ENCODE measurements at regions not wholly inside any gene's neighbourhood (a gene's known extent, or its start where the extent isn't known, plus 50 kb on each side); places are given as distances from the start of the nearest gene placed in this dataset.

DNA sequence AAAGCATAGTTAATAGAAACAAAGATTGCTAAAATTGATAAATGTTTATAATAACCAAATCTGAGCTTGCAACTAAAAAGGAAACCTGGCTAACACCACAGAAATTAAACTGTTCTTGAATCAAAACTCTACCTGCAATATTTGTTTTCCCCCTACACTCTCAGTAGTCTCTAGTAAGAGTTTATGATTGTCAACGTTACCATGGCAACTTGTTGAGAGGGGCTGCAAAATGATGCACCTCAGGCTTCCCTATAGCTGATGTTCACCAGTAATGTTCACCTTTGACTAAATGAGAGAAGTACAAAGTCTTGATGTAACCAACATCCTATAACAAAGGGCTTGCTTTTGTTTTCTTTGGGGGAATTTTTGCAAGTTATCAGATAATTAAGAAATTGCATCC, 101.1 kb upstream of the FHIT start:
- H3K4me2 ChIP-seq, result no peak overlapping the region
- peaks cover 0 to 1% of the 10 kb centered on the region in 2 experiments; a peak in 2 of 4 replicates for H3K4me1 ChIP-seq (ENCODE audit: control insufficient read depth in 1 of 2, insufficient read depth in 2 of 2, low read depth in 1 of 2, low read length in 1 of 2)
- WGBS (ENCODE audit: low lambda C conversion rate), result 22% methylated on average over 1 of the region's 1 CpG
- H3K9me3 ChIP-seq, result no peaks in the 10 kb centered on the region
- no peak for DNase-seq
- H3K9ac ChIP-seq, result no peak overlapping the region
- no peaks in the 10 kb centered on the region for H3K27me3 ChIP-seq (ENCODE audit: insufficient read depth)
- CTCF ChIA-PET, result no interaction called here
- TF ChIP-seq CTCF (IDR thresholded peaks at IDR 0.05), result no peak
- no peak for TF ChIP-seq NFIC (IDR thresholded peaks at IDR 0.05; ENCODE audit: borderline replicate concordance)
- no peak for TF ChIP-seq MEF2A (IDR thresholded peaks at IDR 0.05; ENCODE audit: borderline replicate concordance, low read depth)
- TF ChIP-seq CHD2 (IDR thresholded peaks at IDR 0.05; ENCODE audit: low read length, partially characterized antibody), result no peak
- TF ChIP-seq JUND (IDR thresholded peaks at IDR 0.05), result no peak
- TF ChIP-seq MAX (IDR thresholded peaks at IDR 0.05; ENCODE audit: low read depth), result no peak
- TF ChIP-seq, protein P1, sequence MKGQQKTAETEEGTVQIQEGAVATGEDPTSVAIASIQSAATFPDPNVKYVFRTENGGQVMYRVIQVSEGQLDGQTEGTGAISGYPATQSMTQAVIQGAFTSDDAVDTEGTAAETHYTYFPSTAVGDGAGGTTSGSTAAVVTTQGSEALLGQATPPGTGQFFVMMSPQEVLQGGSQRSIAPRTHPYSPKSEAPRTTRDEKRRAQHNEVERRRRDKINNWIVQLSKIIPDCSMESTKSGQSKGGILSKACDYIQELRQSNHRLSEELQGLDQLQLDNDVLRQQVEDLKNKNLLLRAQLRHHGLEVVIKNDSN (IDR thresholded peaks at IDR 0.05; ENCODE audit: borderline replicate concordance, low read depth), result no peak
- no peak for TF ChIP-seq NRF1 (IDR thresholded peaks at IDR 0.05; ENCODE audit: low read depth, low read length)
- TF ChIP-seq FOXM1 (IDR thresholded peaks at IDR 0.05; ENCODE audit: low read depth), result no peak
- TF ChIP-seq EP300 (IDR thresholded peaks at IDR 0.05; ENCODE audit: borderline replicate concordance in 1 of 2, low read depth in 1 of 2, low read length in 1 of 2), result no peak
- no peak for TF ChIP-seq GATA2 (CRISPR knock-in tag; IDR thresholded peaks at IDR 0.05)
- TF ChIP-seq, protein P2, sequence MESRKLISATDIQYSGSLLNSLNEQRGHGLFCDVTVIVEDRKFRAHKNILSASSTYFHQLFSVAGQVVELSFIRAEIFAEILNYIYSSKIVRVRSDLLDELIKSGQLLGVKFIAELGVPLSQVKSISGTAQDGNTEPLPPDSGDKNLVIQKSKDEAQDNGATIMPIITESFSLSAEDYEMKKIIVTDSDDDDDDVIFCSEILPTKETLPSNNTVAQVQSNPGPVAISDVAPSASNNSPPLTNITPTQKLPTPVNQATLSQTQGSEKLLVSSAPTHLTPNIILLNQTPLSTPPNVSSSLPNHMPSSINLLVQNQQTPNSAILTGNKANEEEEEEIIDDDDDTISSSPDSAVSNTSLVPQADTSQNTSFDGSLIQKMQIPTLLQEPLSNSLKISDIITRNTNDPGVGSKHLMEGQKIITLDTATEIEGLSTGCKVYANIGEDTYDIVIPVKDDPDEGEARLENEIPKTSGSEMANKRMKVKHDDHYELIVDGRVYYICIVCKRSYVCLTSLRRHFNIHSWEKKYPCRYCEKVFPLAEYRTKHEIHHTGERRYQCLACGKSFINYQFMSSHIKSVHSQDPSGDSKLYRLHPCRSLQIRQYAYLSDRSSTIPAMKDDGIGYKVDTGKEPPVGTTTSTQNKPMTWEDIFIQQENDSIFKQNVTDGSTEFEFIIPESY (IDR thresholded peaks at IDR 0.05; ENCODE audit: borderline replicate concordance, low read depth), result no peak
- TF ChIP-seq YY1 (IDR thresholded peaks at IDR 0.05; ENCODE audit: low read depth), result no peak
- no peak for TF ChIP-seq RCOR1 (IDR thresholded peaks at IDR 0.05; ENCODE audit: low read length)
- no peak for TF ChIP-seq TEAD4 (IDR thresholded peaks at IDR 0.05; ENCODE audit: borderline replicate concordance, insufficient read depth)
- TF ChIP-seq SMC3 (IDR thresholded peaks at IDR 0.05; ENCODE audit: low read depth, low read length), result no peak
- TF ChIP-seq TAF1 (IDR thresholded peaks at IDR 0.05; ENCODE audit: borderline replicate concordance, low read depth, low read length), result no peak
- TF ChIP-seq FOXJ3 (CRISPR knock-in tag; IDR thresholded peaks at IDR 0.05), result no peak
- TF ChIP-seq EZH2phosphoT487 (IDR thresholded peaks at IDR 0.05; ENCODE audit: borderline replicate concordance, low read depth), result no peak
- TF ChIP-seq POLR2AphosphoS5 (IDR thresholded peaks at IDR 0.05; ENCODE audit: low read depth, low read length), result no peak
- no peak overlapping the region for H3K4me3 ChIP-seq (ENCODE audit: low read depth in 2 of 2, low read length in 1 of 2)
- H4K20me1 ChIP-seq (ENCODE audit: insufficient read depth), result no peaks in the 10 kb centered on the region
- H3K27ac ChIP-seq (ENCODE audit: low read depth in 2 of 2, low read length in 1 of 2), result no peak overlapping the region
- H2AFZ ChIP-seq (ENCODE audit: low read depth), result no peak overlapping the region
- POLR2A ChIA-PET, result no interaction called here
- H3K36me3 ChIP-seq (replicated peaks in 1 of 2; ENCODE audit: control insufficient read depth in 1 of 2, insufficient read depth in 2 of 2, low read length in 1 of 2), result no peaks in the 10 kb centered on the region
- H3K9me2 ChIP-seq, result no peaks in the 10 kb centered on the region
- H3K79me2 ChIP-seq (ENCODE audit: insufficient read depth), result no peaks in the 10 kb centered on the region
- no peaks in the 10 kb centered on the region for H3F3A ChIP-seq (replicated peaks; ENCODE audit: insufficient read depth)
